Chondrocyte (in vitro differentiated cells): ENCODE measurements at regions not wholly inside any gene's neighbourhood (a gene's known extent, or its start where the extent isn't known, plus 50 kb on each side); places are given as distances from the start of the nearest gene placed in this dataset.

Experiments used
- DNase-seq: peaks from one replicate; pipeline ENCODE4 v3.0.0; 2021; ENCODE audit warnings: mixed read lengths, low spot score
- H3K27ac Mint-ChIP-seq: one replicate; pipeline ENCODE4 v1.8.0; 2021; ENCODE audit warnings: mild to moderate bottlenecking, moderate library complexity, mixed read lengths; ENCODE audit not compliant: unreplicated experiment
- H3K27me3 Mint-ChIP-seq: 2 replicates; pipeline ENCODE4 v1.8.0; 2021; ENCODE audit warnings: low read depth, mixed read lengths
- H3K36me3 Mint-ChIP-seq: 2 replicates; pipeline ENCODE4 v1.8.0; 2021; ENCODE audit warnings: low read depth, mixed read lengths
- H3K4me1 Mint-ChIP-seq: 2 replicates; pipeline ENCODE4 v1.8.0; 2021; ENCODE audit warnings: low read depth, mild to moderate bottlenecking, mixed read lengths
- H3K4me3 Mint-ChIP-seq: one replicate; pipeline ENCODE4 v1.8.0; 2021; ENCODE audit warnings: mild to moderate bottlenecking, moderate library complexity, mixed read lengths; ENCODE audit not compliant: unreplicated experiment
- H3K9me3 Mint-ChIP-seq: 2 replicates; pipeline ENCODE4 v1.8.0; 2021; ENCODE audit warnings: low read depth, mixed read lengths
- CTCF ChIP-seq: fragments of 200-600 bp; sonication (generic); IDR thresholded peaks from 2 replicates; pipeline ENCODE4 v1.5.0; 2021; ENCODE audit warnings: antibody characterized with exemption, mild to moderate bottlenecking, moderate library complexity

DNA sequence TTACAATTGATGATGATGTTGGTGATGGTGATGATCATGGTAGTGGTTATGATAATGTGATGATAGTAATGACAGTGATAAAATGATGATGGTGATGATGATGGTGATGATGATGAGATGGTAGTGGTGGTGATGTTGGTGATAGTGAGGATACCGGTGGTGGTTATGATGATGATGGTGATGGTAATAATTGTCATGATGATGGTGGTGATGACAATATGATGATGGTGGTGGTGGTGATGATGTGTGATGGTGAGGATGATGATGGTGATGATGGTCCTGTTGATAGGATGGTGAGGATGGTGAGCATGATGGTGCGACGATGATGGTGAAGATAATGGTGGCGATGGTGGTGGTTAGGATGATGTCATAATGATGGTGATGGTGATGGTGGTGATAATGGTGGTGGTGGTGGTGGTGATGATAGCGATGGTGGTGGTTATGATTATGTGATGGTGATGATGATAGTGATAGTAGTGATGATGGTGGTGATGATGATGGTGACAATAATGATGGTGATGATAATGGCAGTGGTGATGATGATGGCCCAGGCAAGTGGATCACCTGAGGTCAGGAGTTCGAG lies 1129.9 kb downstream of the BRD1 start:
- Mint-ChIP-seq H3K27ac (no peak overlapping the region), H3K4me1 (peaks cover 2% of the 10 kb centered on the region), H3K27me3 (no peaks in the 10 kb centered on the region), H3K9me3 (no peaks in the 10 kb centered on the region), H3K4me3 (no peak overlapping the region), H3K36me3 (no peaks in the 10 kb centered on the region)
- TF ChIP-seq CTCF: no peak
- no peak for DNase-seq

- no peak for DNase-seq
- no peaks in the 10 kb centered on the region for H3K36me3 Mint-ChIP-seq
- H3K4me1 Mint-ChIP-seq: peaks cover 2% of the 10 kb centered on the region
- H3K27me3 Mint-ChIP-seq: no peaks in the 10 kb centered on the region
- H3K4me3 Mint-ChIP-seq: no peak overlapping the region
- no peak overlapping the region for H3K27ac Mint-ChIP-seq
- TF ChIP-seq CTCF: no peak
- H3K9me3 Mint-ChIP-seq: no peaks in the 10 kb centered on the region
Measured at GRCh38 chr22:48697223-48697622, 1130.5 kb downstream of the BRD1 start.

DNA sequence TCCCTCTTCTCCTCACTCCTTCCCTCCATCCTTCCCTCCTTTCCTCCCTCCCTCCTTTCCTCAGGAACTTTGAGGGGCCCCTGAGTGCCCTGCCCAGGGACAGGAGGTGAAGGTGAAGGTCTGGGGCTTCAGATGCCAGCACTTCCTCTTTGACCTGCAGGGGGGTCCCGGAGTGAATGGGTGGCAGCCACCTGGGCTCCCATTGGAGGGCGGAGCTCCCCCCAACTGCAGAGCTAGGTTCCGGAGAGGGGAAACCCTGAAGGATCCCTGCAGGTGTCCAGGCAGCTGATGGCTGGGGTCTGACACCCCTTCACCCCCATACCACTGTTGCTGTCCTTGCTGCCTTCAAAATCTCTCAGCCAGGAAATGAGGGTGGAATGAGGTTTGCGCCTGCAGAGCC lies 1131.3 kb downstream of the BRD1 start:
- no peak for TF ChIP-seq CTCF

DNA sequence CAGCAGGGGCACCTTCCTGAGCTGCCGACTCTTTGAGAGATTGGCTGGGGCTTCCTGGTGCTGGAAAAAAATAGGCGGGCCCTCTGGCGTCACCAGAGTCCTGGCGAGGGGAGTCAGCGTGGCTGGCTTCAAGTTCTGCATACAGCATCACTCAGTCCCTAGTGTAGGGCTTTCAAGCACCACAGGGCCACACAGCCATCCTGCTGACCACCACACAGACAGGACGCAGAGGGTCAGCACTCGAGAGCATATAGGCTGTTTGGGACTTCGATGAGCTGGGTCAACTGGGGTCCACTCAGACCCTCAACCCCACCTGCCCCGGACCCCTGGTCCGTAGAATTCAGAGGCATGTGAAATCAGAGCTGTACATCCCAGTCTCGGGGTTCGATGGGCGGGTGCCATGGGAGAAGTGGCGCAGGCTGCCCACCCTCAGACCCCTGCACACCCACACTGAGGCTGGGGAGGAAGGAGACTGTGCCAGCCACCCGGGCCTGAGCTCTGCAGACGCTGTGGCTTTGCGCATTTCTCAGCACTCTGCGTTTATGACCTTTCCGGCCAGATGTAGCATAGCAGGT lies 1131.9 kb downstream of the BRD1 start:
- H3K36me3 Mint-ChIP-seq: no peaks in the 10 kb centered on the region
- TF ChIP-seq CTCF: no peak
- no peaks in the 10 kb centered on the region for H3K27me3 Mint-ChIP-seq
- no peaks in the 10 kb centered on the region for H3K9me3 Mint-ChIP-seq
- H3K27ac Mint-ChIP-seq: no peak overlapping the region
- H3K4me3 Mint-ChIP-seq: no peak overlapping the region
- H3K4me1 Mint-ChIP-seq: peaks cover 2% of the 10 kb centered on the region
- no peak for DNase-seq

More for the DNA sequence above, 1131.3 kb downstream of the BRD1 start:
- H3K4me1 Mint-ChIP-seq: peaks cover 2% of the 10 kb centered on the region
- no peaks in the 10 kb centered on the region for H3K36me3 Mint-ChIP-seq
- no peak overlapping the region for H3K4me3 Mint-ChIP-seq
- H3K27me3 Mint-ChIP-seq: no peaks in the 10 kb centered on the region
- H3K27ac Mint-ChIP-seq: no peak overlapping the region
- no peaks in the 10 kb centered on the region for H3K9me3 Mint-ChIP-seq
- no peak for DNase-seq

DNA sequence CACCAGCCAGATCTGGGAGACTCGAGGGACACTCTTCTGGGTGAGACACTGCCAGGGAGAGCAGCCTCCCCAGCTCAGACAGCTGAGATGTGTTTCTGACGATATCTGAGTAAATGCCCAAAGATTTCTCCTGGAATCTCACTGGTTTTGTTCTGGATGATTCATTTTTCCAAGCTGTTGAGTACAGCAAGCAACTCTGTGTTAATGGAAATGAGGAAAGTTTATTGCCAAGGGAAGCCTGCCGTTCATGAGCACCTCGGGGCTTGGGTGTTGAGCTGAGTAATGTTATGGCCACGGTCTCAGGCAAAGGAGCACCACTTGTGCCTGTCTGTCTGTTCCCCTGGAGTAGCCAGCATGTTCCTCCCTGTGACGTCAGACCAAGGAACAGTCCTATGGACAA lies 1132.4 kb downstream of the BRD1 start:
- Mint-ChIP-seq H3K4me3 (no peak overlapping the region), H3K27me3 (no peaks in the 10 kb centered on the region), H3K9me3 (no peaks in the 10 kb centered on the region), H3K36me3 (no peaks in the 10 kb centered on the region), H3K4me1 (peaks cover 2% of the 10 kb centered on the region), H3K27ac (no peak overlapping the region)
- no peak for DNase-seq
- TF ChIP-seq CTCF: no peak
